ENCODE measurements at regions not wholly inside any gene's neighbourhood (a gene's known extent, or its start where the extent isn't known, plus 50 kb on each side); places are given as distances from the start of the nearest gene placed in this dataset.

DNA sequence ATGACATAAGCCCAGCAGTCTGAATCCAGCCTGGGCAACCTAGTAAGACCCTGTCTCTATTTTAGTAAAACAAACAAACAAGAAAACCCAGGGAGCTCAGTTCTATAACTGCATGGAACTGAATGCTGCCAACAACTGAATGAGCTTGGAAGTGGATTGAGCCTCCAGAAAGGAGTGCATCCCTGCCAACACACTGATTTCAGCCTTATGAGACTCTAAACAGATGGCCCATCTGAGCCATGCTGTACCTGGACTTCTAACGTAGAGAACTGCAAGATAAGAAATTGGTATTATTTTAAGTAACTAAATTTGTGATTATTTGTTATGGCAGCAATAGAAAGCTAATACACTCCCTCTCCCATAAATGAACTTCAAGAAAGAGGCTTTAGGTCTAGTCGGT, 150.4 kb upstream of the RAI14 start:
- no peak for DNase-seq (ENCODE audit: low read depth)

DNA sequence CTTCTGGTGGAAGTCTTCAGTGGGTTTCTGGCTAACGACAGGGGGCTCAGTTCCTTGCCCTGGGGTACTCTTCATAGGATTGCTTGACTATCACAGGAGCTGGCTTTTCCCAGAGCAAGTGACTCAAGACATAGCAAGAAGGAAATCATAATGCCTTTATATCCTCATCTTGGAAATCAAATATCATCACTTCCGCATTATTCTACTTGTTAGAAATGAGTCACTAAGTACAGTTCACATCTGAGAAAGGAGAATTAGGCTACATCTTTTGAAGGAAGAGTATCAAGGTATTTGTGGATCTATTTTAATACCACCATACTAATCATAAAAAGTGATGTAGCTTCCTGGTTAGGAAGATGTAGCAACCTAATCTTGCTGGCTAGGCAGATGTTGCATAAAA, 148.2 kb upstream of the RAI14 start:
- no peak for DNase-seq (ENCODE audit: low read depth)

DNA sequence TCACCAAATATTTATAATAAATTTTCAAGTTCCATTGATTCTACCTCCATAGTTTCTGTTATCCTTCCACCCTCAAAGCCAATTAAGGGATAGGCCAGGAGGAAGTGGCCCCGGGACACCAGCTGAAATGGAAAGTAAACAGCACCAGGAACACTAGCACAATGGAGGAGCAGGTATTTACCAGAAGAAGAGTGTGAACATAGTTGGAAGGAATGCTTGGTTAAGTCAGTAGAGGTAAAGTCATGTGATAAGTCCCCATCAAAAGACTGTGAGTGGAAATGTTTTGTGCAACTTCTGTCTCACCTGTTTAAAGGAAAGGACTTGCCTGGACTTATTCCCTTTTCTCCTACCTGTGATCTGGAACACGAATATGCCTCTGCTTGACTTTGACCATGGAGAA, 146.7 kb upstream of the RAI14 start:
- no peak for DNase-seq (ENCODE audit: low read depth)

DNA sequence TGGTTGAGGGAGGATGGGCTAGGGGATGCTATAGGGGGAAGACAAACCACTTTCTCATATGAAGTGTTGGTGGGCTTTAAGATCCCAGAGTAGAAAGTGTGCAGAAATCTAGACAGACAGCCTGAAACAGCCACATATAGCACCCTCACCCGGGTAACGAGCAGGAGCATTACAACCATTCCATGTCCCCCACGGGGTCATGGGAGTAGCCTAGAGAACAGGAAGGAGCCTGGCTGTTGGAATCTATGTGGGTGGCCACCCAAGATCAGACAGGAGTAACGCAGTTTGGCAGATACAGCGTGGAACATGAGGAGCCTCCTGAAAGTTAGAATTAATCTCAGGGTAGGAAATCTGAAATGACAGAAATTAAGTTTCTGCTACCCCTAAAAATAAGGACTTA, 146.1 kb upstream of the RAI14 start:
- no peak for DNase-seq (ENCODE audit: low read depth)

DNA sequence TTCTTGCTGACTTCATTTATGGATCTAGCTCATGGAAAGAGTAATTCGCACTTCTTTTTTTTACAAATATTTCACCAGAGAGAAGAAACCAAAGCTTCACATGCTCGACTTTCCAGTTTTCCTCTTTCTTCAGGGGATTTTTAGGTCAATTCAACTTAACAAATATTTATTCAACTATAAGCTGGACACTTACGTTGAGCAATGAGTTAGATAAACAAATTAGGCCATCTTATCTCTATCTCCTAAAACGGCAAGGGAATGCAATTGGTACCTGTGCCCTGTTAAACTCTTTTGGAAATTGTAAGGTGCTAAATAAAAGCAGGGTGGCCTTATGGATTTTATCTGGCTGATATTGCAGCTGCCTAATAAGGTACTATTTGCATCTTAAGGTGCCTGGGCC, 145.1 kb upstream of the RAI14 start:
- DNase-seq (ENCODE audit: low read depth) = no peak

DNA sequence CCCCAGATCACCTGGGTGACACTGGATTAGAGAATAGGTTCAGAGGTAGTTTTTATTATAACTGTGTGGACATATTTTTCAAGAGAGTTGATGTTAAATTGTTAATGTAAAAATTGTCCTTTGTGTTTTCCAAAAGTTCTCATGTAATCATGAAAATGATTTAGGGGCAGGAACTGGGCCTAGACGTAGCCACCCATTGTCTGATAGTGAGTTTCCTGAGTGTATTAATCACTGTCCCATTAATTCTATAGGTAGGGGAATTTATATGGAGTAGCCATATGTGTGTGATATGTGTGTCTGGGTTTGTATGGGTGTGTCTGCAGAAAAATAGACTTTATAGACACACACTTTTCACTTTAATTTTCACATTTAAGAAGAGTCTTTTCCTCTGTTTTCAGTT, 144.6 kb upstream of the RAI14 start:
- no peak for DNase-seq (ENCODE audit: low read depth)

DNA sequence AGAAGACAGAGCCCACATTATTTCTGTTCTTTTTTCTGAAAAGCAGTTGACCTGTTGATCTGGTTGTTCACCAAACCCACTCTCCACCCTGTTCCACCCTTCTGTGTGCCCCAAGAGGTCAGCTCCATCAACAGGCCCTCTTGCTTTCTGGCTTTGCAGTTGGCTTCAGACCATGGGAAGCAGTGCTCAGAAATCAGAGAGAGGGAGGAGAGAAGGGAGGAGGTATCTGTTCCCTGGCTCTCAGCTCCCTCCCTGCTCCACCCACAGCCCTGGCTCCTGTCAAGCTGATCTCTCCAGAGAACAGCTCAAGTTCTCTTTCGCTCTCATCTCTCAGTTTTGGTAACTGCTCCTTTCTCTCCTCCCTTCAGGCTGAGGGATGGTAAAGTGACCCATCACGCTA, 144.2 kb upstream of the RAI14 start:
- DNase-seq (ENCODE audit: low read depth) = no peak

DNA sequence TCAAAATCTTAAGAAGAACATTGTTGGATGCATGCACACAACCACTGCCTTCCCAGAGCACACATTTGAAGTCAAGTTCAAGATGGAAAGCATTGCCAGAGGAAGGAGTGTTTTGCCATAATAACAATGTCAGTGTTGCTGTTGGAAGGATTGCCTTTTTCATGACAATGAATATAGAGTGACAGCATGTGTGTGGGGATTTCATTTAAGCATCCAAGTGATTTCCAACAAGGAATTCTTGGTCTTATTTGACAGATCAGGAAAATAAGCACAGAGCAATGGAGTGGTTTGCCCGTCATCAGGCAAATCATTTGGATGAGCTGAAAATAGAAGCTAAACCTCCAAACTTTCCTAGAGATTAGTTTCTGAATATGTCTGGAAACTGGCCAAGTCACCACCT, 140.0 kb upstream of the RAI14 start:
- DNase-seq (ENCODE audit: low read depth) = no peak

DNA sequence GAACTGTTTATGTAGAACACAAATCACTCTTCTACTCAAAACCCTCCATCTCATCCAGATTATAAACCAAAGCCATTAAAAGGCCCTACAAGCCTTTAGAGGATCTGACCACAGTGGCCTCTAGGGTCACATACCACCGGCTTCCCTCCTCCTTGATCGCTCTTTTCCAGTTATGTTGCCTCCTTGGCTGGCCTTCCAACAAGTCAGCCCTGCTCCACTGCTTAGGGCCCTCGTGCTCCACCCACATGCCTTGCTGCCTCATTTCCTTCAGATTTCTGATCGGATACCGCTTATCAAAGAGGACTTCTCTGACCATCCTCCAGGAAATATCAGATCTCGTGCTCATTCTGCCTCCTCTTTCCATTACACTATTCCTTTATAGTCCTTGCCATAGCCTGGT, 139.4 kb upstream of the RAI14 start:
- DNase-seq (ENCODE audit: low read depth) = no peak

DNA sequence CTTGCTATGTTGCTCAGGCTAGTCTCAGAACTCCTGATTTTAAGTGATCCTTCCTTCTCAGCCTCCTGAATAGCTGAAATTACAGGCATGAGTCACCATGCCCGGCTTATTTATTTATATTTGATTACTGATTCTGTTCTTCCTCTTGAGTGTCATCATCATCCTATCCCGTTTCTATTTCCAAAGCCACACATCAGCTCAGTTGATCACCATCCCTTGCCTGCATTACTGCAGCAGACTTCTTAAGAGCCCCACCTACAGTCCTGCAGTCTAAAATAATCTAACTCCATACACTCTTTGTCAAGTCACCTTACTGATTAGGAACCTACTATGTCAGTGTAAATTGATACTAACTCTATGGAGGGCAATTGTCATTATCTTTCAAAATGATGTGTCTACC, 138.9 kb upstream of the RAI14 start:
- no peak for DNase-seq (ENCODE audit: low read depth)

DNA sequence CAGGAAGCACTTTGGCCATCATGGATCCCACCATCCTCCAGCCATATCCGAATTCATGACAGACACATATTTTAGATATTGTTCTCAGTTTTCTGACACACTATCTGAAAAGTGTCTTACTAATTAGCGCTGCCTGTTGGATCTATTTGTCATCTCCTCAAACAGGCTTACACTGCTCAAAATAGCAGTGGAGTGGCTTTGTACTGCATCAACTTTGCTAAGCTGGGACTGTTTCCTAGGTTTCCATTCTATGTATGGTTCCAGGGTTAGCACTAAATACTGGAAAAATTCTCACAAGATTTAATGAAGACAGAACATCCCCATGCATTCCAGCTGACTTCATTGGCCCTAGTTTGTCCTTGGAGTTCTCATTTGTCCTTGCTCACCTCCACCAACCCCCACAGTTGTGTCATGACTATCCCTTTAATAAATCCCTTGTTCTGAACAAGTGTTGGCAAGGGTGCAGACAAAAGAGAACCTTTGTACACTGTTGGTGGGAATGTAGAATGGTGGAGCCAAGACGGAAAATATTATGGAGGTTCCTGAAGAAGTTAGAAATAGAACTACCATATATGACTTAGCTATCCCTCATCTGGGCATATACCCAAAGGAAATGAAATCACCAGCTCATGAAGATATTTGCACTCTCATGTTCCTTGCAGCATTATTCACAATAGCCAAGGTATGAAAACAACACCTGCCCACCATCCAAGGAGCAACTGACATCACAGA, 136.5 kb upstream of the RAI14 start:
- DNase-seq (ENCODE audit: low read depth) = no peak

DNA sequence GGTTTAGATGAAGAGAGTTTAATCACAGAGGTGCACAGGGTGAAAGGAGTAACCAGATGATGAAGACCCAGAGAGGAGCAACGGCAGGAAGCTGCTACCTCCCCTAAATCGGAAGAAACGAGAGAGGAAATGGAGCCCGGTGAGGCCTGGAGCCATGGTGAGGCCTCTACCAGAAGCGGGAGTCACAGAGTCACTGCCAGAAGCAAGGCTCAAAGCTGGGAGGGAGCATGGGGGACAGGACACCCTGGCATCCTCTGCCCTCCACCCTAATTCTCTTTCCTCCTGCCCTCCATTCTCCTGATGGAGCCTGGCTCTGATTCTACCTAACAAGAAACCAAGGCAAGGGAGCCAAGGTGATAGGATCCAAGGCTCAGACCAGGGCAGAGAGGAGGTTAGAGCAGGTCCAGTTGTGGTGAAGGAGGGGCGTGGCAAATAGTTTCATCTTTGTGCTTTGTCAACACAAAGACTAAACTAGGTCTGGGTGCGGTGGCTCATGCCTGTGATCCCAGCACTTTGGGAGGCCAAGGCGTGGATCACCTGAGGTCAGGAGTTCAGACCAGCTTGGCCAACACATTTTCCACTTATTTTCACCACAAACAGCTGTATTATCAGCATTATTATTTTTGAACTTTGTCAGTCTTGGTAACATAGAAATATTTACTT, 134.4 kb upstream of the RAI14 start:
- no peak for DNase-seq (ENCODE audit: low read depth)

DNA sequence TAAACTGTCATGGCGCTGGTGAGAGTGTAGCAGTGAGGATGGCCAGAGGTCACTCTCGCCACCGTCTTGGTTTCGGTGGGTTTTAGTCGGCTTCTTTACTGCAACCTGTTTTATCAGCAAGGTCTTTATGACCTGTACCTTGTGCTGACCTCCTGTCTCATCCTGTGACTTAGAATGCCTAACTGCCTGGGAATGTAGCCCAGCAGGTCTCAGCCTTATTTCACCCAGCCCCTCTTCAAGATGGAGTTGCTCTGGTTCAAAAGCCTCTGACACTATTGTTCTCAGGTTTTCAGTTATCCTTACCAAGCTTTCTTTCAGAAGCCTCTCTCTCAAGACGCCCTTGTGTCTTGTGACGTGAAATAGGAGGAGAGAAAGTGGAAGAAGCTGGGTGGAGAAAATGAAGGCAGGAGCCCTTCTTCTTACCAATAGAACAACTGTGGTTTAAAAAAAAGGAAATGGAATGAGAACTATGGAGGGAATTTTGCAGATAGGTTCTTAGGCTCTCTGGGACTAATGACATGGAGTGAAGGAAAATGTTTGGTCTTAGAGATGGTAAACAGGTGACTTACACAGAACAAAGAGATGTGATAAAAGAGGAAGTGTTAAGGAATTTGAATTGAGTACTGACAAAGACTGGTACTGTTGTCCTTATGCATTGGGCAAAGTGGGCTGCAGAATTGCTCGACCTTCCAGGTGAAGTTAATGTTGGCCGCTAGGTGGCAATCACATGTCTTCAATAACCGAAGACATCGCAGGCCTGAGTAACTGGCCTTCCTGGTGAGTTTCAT, 133.3 kb upstream of the RAI14 start:
- peak; percentile 9 for DNase-seq (ENCODE audit: low read depth)

DNA sequence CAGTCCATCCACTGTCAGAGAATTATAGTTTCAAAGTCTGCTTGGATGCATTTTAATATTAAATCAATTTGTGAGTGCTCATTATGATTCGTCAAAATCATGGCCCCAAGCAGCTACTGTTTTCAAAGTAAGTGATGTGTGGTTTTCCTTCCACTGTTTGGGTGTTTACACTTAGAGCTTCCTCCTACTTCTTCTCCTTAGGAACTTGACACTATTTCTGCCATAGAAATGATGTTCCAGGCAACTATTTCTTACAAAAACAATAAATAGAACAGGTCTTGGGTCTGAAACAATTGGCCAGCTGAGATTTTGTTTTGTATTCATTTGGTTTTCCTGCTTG, 132.8 kb upstream of the RAI14 start:
- no peak for DNase-seq (ENCODE audit: low read depth)

DNA sequence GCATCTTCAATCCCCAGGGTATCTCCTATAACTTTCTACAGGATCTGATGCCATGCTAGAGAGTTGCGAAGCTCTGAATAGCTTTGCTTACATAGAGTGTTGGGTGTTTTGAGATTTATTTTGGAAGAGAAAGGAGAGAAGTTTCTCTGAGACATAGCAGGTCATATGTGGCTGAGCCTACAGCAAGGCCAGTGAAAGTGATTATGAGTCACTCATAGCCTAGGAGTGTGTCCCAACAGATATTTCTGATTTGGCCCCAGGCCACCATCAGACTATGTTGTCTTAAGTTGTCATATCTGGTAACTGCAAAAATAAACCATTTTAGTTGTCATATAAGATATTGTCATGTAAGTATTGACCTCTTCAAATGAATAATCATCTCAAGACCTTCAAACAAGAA, 132.0 kb upstream of the RAI14 start:
- no peak for DNase-seq (ENCODE audit: low read depth)

DNA sequence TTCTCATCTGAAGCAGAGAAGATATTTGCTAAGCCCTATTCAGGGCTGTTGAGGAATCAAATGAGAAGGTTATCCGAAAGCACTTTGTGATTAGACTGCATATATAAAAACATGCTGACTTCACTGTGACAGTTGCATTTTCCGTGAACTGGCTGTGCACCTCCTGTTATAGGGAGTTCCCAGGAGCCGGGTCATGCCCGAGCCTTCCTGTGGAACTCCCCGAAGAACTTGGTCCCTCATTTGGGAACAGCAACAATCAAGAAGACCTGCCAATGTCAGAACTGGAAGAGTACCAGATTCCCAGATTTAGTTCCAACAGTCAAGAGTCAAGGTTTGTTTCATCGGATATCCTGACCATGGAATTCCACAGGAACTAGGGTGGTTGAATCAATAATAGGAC, 130.4 kb upstream of the RAI14 start:
- DNase-seq (ENCODE audit: low read depth) = no peak

DNA sequence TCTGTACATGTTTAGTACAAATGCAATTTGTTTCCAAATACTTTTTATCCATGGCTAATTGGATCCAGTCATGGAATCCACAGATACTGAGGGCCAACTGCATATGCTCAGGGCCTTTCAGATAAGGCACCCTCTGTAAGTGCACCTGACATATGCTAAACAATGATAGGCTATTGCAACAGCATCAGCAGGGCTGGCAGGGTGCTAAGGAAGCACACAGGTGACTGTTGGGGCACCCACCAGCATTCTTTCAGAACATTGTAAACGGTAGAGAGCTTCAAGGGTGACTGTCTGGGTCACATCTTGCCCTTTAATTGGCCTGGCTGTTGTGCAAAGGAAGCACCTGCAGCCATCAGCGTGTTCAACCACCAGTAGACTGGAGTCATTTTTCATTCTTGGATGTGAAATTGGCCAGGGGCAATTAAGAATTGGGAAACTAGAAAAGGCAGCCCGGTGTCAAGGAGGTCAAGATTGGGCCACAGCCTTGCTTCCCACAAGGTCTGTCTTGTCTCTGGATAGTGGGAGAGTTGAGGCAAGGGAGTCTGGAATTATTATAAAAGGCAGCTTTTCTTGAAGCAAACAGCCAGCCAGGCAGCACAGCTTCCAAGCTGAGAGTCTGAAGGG, 129.3 kb upstream of the RAI14 start:
- no peak for DNase-seq (ENCODE audit: low read depth)

DNA sequence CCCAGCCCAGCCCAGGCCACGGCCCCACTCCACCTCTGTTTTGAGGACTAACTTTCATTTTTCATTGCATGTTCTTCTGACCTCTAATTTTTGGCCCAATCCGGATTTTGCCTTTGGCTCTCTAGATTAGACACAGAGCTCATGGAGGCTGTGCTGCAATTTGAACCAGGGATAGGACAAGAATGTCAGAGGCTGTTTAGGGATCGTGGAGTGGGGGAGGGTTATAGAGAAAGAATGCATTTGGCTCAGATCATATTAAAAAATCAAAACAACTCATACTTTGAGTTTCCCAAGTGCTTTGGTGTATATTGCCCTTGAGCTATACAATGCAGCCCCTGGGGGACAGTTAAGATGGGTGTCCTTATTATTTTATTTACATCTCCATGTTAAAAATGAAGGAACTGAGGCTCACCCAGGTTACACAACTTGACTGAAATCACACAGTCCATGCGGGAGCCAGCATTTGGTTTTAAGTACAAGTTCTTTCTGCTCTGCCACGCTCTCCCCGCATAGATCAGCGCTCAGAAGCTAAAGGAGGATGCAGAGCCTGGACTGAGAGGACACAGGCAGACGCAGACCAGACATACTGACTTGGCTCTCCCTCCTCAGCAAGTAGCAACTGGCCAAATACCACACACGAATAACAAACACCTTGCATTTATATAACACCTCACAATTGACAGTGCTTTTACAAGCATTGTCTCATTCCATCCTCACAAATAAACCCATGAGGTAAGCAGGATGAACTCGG, 126.4 kb upstream of the RAI14 start:
- no peak for DNase-seq (ENCODE audit: low read depth)

DNA sequence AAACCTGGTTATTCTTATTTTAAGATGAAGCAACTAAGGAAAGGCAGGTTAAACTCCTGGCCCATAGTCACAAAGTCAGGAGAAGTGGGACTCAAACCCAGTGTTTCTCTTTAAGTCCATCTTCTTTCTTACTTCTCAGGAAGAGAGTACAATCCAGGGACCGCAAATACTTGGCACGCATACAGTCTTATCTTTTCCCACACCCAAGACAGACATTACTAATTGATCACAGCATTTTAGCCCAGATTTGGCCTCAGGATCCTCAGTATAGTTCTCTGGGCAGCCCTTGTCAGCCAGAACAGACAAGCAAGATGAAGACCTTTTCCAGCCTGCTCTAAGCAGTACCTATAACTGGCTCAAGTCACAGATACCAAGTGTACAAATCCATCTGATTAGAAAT, 125.5 kb upstream of the RAI14 start:
- DNase-seq (ENCODE audit: low read depth) = no peak

DNA sequence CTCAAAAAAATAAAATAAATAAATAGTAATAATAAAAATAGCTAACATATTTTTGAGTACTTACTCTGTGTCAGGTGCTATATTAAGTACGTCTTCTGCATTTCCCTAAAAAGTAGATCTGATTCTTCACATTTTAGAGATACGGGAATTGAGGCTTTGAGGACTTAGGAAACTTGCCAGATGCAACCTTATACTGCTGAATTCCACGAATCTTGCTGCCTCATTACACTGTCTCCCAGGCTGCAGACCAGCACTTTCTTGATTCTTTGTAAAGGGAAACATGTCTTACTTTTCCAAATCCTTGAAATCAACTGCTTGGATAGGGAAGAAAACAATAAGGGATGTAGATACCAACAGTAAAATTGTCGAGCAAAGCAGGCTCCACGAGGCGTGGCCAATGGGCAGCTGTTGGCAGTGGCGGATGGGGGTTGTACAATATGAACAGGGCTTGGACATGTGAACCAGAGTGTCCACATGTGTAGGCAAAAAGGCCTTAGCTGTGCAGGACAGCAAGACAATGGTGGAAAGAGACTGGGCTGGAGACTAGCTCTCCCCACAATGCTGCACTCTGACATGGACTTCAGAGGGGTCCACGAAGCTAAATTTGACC, 124.3 kb upstream of the RAI14 start:
- no peak for DNase-seq (ENCODE audit: low read depth)

DNA sequence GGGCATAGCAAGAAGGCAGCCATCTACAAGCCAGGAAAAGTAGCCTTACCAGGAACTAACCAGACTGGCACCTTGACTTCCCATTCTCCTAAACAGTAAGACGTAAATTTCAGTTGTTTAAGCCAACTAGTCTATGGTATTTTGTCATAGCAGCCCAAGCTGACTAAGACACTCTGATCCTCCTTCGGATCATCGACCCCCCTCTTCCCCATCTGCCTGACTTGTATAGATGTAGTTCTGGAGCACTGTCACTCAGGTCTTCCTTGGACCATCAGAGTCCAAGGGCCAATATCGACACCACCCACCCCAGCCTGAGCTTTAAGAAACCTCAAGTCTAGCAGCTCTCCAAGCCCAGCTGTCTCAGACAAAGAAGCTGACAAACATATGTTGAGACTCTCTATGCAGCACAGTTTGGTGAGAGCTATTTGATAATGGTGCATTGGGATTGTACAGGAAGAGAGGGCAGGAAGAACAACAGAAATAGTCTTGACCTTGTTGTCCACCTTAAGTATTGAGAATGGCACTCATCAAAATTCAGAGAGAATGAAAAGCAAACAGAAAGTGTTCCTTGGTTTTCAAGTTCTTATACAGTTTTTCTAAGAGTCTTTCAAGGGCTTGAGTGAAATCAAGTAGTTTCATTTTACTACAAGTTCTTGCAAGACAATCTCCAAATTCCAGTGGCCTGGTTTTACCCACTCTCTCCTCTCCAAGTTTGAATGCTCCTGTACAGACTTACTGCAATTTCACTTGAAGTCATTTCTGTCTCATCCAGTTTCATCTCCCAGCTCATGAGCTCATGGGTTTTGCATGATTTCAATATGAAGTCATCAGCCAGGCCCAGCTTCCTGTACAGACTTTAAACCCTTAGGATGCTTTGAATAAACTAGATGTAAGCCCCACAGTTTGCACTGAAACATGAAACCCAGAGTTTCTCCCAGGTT, 122.3 kb upstream of the RAI14 start:
- no peak for DNase-seq (ENCODE audit: low read depth)
